ENCODE measurements at regions not wholly inside any gene's neighbourhood (a gene's known extent, or its start where the extent isn't known, plus 50 kb on each side); places are given as distances from the start of the nearest gene placed in this dataset.

DNA sequence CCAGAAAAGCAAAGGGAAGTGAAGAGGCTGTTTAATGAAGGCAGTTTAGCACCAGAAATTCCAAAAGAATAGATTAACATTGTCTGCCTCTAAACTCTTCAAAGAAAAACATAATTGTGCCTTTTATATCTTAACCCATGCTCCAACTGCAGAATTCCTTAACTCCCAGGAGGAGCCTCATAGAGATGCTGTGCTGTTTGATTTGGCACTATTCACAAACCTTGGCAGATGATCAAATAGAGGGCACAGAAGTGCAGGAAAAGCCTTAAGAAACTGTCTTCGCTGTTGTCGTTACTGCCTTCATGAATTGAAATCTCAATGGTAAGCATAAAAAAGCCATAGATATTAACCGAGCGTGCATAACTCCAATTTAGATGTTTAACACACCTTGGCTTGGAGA lies 124.1 kb upstream of the MPPED2 start:
- Histone ChIP-seq H3K4me3 (replicated peaks in 1 of 4; ENCODE audit: control extremely low read depth in 1 of 4, insufficient read depth in 1 of 4, low read depth in 3 of 4, low read length in 4 of 4) (no peak overlapping the region), H4K20me1 (ENCODE audit: control insufficient read depth, extremely low read depth, insufficient read depth, low read length) (no peaks in the 10 kb centered on the region), H3K79me2 (ENCODE audit: control insufficient read depth, insufficient read depth, low read length) (no peaks in the 10 kb centered on the region), H3K9ac (ENCODE audit: insufficient read depth, low read length) (no peak overlapping the region), H3K27me3 (ENCODE audit: control insufficient read depth, insufficient read depth, low read length) (no peaks in the 10 kb centered on the region), H3K27ac (ENCODE audit: insufficient read depth, low read length) (no peak overlapping the region), H2AFZ (ENCODE audit: low read length) (no peak overlapping the region), H3K36me3 (ENCODE audit: control insufficient read depth, insufficient read depth, low read length) (no peaks in the 10 kb centered on the region), H3K9me3 (ENCODE audit: control insufficient read depth, insufficient read depth, low read depth, low read length) (no peaks in the 10 kb centered on the region), H3K4me1 (ENCODE audit: control insufficient read depth, extremely low read depth, insufficient read depth, low read length) (no peaks in the 10 kb centered on the region), H3K4me2 (ENCODE audit: extremely low read depth, insufficient read depth, low read length) (no peak overlapping the region)
- TF ChIP-seq CTCF (conservative IDR thresholded peaks at IDR 0.05 in 1 of 2, IDR thresholded peaks at IDR 0.05 in 1 of 2; ENCODE audit: low read depth in 1 of 2, low read length in 2 of 2) (no peak), EZH2 (IDR thresholded peaks at IDR 0.05; ENCODE audit: low read length, missing control alignments) (no peak)
- no peak for DNase-seq (ENCODE audit: low read depth in 2 of 2)

DNA sequence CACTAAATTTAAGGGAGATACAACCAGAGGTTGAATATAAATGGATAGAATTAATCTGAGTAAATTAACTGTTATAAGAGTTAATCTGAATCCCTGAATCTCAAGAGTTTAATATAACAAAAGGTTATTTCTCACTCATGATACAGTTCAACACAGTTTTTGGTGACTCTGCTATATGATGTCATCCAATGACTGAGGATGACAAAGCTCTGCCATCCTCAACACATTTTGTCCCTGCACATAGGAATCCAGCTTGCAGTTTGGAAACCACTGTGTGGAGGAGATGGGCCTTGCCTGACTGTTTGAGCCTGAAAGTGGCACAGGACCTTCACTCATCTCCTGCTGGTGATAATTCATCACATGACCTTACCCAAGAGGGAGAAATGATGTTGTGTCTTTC lies 121.0 kb upstream of the MPPED2 start:
- no peak for DNase-seq (ENCODE audit: low read depth in 2 of 2)
- Histone ChIP-seq H3K79me2 (ENCODE audit: control insufficient read depth, insufficient read depth, low read length) (no peaks in the 10 kb centered on the region), H2AFZ (ENCODE audit: low read length) (no peak overlapping the region), H3K4me3 (replicated peaks in 1 of 4; ENCODE audit: control extremely low read depth in 1 of 4, insufficient read depth in 1 of 4, low read depth in 3 of 4, low read length in 4 of 4) (no peak overlapping the region), H3K4me1 (ENCODE audit: control insufficient read depth, extremely low read depth, insufficient read depth, low read length) (no peaks in the 10 kb centered on the region), H3K27me3 (ENCODE audit: control insufficient read depth, insufficient read depth, low read length) (no peaks in the 10 kb centered on the region), H3K36me3 (ENCODE audit: control insufficient read depth, insufficient read depth, low read length) (no peaks in the 10 kb centered on the region), H4K20me1 (ENCODE audit: control insufficient read depth, extremely low read depth, insufficient read depth, low read length) (no peaks in the 10 kb centered on the region), H3K27ac (ENCODE audit: insufficient read depth, low read length) (no peak overlapping the region), H3K9me3 (ENCODE audit: control insufficient read depth, insufficient read depth, low read depth, low read length) (no peaks in the 10 kb centered on the region), H3K9ac (ENCODE audit: insufficient read depth, low read length) (no peak overlapping the region), H3K4me2 (ENCODE audit: extremely low read depth, insufficient read depth, low read length) (no peak overlapping the region)
- TF ChIP-seq EZH2 (IDR thresholded peaks at IDR 0.05; ENCODE audit: low read length, missing control alignments) (no peak), CTCF (conservative IDR thresholded peaks at IDR 0.05 in 1 of 2, IDR thresholded peaks at IDR 0.05 in 1 of 2; ENCODE audit: low read depth in 1 of 2, low read length in 2 of 2) (no peak)

DNA sequence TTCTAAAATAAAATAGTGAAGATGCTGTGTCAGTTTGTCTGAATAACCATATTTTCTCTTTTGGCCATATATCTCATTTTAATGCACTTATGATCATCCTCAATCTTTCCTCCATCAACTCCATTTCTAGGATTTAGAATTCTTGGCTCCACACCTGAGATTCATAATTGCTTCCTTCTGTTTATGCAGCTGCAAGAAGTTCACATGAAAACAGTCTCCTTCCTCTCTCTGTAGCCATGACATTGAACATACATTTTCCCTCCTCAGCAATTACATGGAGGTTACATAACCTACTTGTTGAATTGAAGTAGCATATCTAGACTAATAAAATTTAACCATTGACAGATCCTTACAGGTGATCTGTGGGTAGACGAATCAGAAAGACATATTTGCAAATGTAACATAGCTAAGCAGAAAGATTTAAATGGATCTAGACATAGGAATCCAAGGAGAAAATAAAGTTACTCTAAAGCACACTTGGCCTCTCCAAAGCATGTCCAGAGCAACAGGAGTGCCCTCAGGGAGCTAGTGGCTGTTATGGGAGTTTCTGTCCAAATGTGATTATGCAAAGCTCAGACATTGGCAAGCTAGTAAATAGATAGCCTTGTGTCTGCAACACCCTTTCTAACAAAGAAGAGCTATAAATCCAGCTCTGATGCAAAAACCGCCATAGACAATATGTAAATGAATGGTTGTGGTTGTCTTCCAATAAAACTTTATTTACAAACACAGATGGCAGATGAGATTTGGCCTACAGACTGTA lies 119.9 kb upstream of the MPPED2 start:
- H3K9me3 ChIP-seq (ENCODE audit: control insufficient read depth, insufficient read depth, low read depth, low read length), result no peaks in the 10 kb centered on the region
- H3K27ac ChIP-seq (ENCODE audit: insufficient read depth, low read length), result no peak overlapping the region
- no peak for DNase-seq (ENCODE audit: low read depth in 2 of 2)
- H3K4me2 ChIP-seq (ENCODE audit: extremely low read depth, insufficient read depth, low read length), result no peak overlapping the region
- H4K20me1 ChIP-seq (ENCODE audit: control insufficient read depth, extremely low read depth, insufficient read depth, low read length), result no peaks in the 10 kb centered on the region
- H3K4me1 ChIP-seq (ENCODE audit: control insufficient read depth, extremely low read depth, insufficient read depth, low read length), result no peaks in the 10 kb centered on the region
- H3K79me2 ChIP-seq (ENCODE audit: control insufficient read depth, insufficient read depth, low read length), result no peaks in the 10 kb centered on the region
- no peak overlapping the region for H2AFZ ChIP-seq (ENCODE audit: low read length)
- H3K9ac ChIP-seq (ENCODE audit: insufficient read depth, low read length), result no peak overlapping the region
- no peaks in the 10 kb centered on the region for H3K27me3 ChIP-seq (ENCODE audit: control insufficient read depth, insufficient read depth, low read length)
- H3K36me3 ChIP-seq (ENCODE audit: control insufficient read depth, insufficient read depth, low read length), result no peaks in the 10 kb centered on the region
- no peak overlapping the region for H3K4me3 ChIP-seq (replicated peaks in 1 of 4; ENCODE audit: control extremely low read depth in 1 of 4, insufficient read depth in 1 of 4, low read depth in 3 of 4, low read length in 4 of 4)
- TF ChIP-seq EZH2 (IDR thresholded peaks at IDR 0.05; ENCODE audit: low read length, missing control alignments) (no peak), CTCF (conservative IDR thresholded peaks at IDR 0.05 in 1 of 2, IDR thresholded peaks at IDR 0.05 in 1 of 2; ENCODE audit: low read depth in 1 of 2, low read length in 2 of 2) (no peak)

Data from fibroblast of lung (primary cell).